ENCODE measurements at regions not wholly inside any gene's neighbourhood (a gene's known extent, or its start where the extent isn't known, plus 50 kb on each side); places are given as distances from the start of the nearest gene placed in this dataset.

GRCh38 chr11:95374105-95374504 lies 143.1 kb upstream of the SESN3 start:
- 83 to 90% (median 86%) methylated on average over 4 of the region's 4 CpGs for WGBS, 5 donors
- intact Hi-C loops (cut with DNase I; ENCODE audit: low total_unique reads) = no loop called here

GRCh38 chr11:95373241-95373640 lies 142.2 kb upstream of the SESN3 start:
- Histone ChIP-seq H3K27ac (no peak overlapping the region), H3K9me3 (no peaks in the 10 kb centered on the region), H3K4me3 (no peak overlapping the region), H3K4me1 (peaks cover 0 to 7% (median 2%) of the 10 kb centered on the region in 6 donors), H3K27me3 (replicated peaks in 1 of 7) (no peaks in the 10 kb centered on the region), H3K36me3 (no peaks in the 10 kb centered on the region)
- no peak for TF ChIP-seq CTCF (IDR thresholded peaks at IDR 0.05 in 8 of 11, conservative IDR thresholded peaks at IDR 0.05 in 3 of 11)
- TF ChIP-seq POLR2A (IDR thresholded peaks at IDR 0.05) = no peak
- no peak for TF ChIP-seq POLR2AphosphoS5 (IDR thresholded peaks at IDR 0.05)
- DNase-seq = no peak
- intact Hi-C loops (cut with DNase I; ENCODE audit: low total_unique reads) = no loop called here
- WGBS, 5 donors = 86 to 100% (median 96%) methylated on average over 1 of the region's 1 CpG

More at GRCh38 chr11:95374105-95374504, 143.1 kb upstream of the SESN3 start:
- Histone ChIP-seq H3K4me3 (no peak overlapping the region), H3K27ac (no peak overlapping the region), H3K27me3 (replicated peaks in 1 of 7) (no peaks in the 10 kb centered on the region), H3K4me1 (peaks cover 0 to 7% (median 2%) of the 10 kb centered on the region in 6 donors), H3K9me3 (no peaks in the 10 kb centered on the region), H3K36me3 (no peaks in the 10 kb centered on the region)
- TF ChIP-seq POLR2A (IDR thresholded peaks at IDR 0.05) = no peak
- TF ChIP-seq POLR2AphosphoS5 (IDR thresholded peaks at IDR 0.05) = no peak
- TF ChIP-seq CTCF (IDR thresholded peaks at IDR 0.05 in 8 of 11, conservative IDR thresholded peaks at IDR 0.05 in 3 of 11) = no peak
- no peak for DNase-seq

- Histone ChIP-seq H3K4me1 (peaks cover 0 to 7% (median 2%) of the 10 kb centered on the region in 6 donors), H3K27ac (no peak overlapping the region), H3K9me3 (no peaks in the 10 kb centered on the region), H3K27me3 (replicated peaks in 1 of 7) (no peaks in the 10 kb centered on the region), H3K36me3 (no peaks in the 10 kb centered on the region), H3K4me3 (no peak overlapping the region)
- DNase-seq = no peak
- TF ChIP-seq CTCF (IDR thresholded peaks at IDR 0.05 in 8 of 11, conservative IDR thresholded peaks at IDR 0.05 in 3 of 11) (no peak), POLR2AphosphoS5 (IDR thresholded peaks at IDR 0.05) (no peak), POLR2A (IDR thresholded peaks at IDR 0.05) (no peak)
- intact Hi-C loops (cut with DNase I; ENCODE audit: low total_unique reads) = no loop called here
- 63 to 88% (median 71%) methylated on average over 1 of the region's 1 CpG for WGBS, 5 donors
Measured at GRCh38 chr11:95372097-95372656, 141.2 kb upstream of the SESN3 start.

- no peak overlapping the region for H3K27ac ChIP-seq
- no peak overlapping the region for H3K4me3 ChIP-seq
- H3K9me3 ChIP-seq = no peaks in the 10 kb centered on the region
- H3K4me1 ChIP-seq = peaks cover 0 to 7% (median 2%) of the 10 kb centered on the region in 6 donors
- H3K36me3 ChIP-seq = no peaks in the 10 kb centered on the region
- WGBS, 5 donors = 37 to 63% (median 45%) methylated on average over 1 of the region's 1 CpG
- intact Hi-C loops (cut with DNase I; ENCODE audit: low total_unique reads) = no loop called here
- TF ChIP-seq POLR2A (IDR thresholded peaks at IDR 0.05) = no peak
- no peak for TF ChIP-seq CTCF (IDR thresholded peaks at IDR 0.05 in 8 of 11, conservative IDR thresholded peaks at IDR 0.05 in 3 of 11)
- TF ChIP-seq POLR2AphosphoS5 (IDR thresholded peaks at IDR 0.05) = no peak
- no peaks in the 10 kb centered on the region for H3K27me3 ChIP-seq (replicated peaks in 1 of 7)
- DNase-seq = no peak
Measured at GRCh38 chr11:95371153-95371552, 140.2 kb upstream of the SESN3 start.

Measured in spleen (tissue), 11 donors.